ENCODE measurements at regions not wholly inside any gene's neighbourhood (a gene's known extent, or its start where the extent isn't known, plus 50 kb on each side); places are given as distances from the start of the nearest gene placed in this dataset.

DNA sequence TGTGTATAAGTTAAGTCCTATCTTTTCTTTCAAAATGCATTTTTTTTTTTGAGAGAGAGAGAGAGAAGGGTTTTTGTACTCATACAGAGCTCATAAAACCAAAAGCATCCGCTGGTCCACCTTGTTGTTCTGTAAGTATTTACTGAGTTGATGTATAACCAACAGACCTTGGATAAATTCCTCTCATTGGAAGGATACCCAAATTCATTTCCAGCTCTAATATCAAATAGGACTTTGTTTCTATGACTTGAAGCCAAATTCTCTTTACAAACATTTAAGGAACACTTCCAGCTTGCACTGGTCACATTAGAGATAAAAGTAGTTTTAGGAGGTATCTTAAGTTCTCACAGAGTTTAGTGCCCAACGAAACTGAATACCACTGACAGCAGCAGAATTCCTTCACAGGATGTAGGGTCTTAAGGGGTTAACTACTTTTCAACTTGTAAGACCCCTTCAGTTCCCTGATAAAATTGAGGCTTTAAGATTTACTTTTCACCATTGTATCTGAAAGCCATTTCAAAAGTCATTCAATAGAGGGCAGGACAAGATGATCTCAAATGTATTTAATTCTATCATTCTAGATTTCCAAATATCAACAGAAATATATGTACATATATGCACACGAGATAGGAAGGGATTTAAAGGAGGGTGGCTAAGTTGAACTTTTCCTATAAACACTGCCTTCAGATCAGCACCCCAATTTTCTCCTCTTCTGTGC lies 1398.5 kb upstream of the CELF4 start:
- DNase-seq, result no peak

DNA sequence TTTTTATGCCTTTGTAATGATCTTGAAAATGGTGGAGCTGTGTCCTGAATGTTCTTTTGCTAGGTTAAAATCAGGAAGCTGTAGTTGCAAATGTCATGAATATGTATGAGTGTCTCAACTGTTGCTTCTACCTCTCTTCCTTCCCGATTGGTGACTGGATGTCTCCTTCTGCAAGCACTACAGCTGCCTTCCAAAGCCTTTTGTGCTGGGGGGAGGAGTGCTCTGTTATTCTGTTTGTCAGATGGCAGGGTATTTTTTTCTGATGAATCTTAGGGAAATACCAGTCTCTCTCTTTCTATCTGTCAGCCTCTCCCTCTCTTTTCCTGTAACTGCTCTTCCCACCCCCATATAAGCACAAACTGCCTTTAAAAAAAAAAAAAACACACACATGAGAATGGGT lies 1396.3 kb upstream of the CELF4 start:
- DNase-seq, result no peak

DNA sequence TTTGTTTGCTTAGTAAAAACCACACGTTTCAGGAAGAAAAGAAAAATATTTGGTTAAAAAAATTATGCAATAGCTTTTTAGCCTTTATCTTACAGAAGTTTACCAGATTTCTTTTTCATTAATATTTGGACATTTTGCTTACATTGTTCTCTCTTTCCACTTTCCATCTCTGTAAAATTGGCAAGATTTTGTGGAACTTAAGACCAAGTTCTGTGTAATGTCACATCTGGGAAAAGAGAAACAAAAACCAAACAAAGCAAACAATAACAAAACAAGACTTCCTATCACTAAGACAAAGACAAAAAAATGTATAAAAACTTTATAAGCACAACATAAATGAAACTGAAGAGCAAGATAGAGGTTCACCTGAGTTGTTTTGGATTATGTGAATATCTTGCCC lies 1392.1 kb upstream of the CELF4 start:
- no peak for DNase-seq

DNA sequence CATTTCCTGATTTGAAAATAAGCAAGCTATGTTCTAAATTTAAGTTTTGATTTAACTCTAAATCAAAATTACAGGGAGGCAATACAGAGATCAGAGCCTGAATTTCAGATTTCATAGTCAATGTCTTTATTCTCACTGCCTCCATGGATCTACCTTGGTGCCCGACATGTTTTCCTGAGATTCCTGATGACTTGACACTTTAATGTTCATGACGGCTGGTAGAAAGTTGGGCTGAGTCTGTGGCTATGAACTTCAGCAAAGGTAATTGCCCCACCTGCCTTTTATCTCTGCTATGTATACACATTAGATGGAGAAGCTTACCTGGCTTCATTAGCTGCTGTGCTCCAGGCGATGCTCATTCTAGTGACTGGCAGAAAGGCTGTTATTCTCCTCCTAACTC lies 1390.5 kb upstream of the CELF4 start:
- DNase-seq, result no peak

DNA sequence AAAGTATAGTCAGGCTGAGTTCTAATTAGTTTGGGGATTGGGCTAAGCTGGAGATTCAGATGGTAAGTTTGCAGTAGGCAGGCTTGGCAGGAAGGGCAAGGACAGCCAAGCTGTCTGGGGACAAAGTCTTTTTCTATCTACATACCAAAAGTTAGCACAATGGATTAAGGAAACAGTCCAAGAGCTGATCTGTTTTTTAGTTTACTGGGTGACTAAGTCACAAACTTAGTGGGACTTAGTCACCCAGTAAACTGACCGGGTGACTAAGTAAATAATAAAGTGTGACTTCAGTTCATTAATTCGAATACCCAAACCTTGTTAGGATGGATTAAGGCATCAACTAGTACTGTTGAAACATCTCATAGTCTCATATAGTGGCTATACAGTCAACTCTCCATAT lies 1386.0 kb upstream of the CELF4 start:
- DNase-seq, result no peak

DNA sequence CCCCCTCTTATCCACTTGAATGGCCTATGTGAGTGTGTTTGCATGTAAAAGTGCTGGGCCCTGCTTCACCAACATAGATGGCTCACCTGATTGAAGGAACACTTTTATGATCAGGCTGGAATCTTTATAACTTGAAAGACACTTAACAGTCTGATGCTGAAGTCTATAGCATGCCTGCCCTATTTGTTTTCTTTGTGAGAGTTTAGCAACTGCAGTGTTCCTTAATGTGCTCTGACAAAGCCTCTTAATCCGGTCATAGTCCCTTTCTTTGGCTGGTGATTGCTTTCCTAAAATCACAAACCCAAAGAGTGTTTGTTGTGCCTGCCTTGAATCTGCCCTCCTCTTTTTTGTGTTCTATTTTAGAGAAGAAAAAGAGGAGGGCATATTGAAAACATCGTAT lies 1382.8 kb upstream of the CELF4 start:
- DNase-seq, result no peak

DNA sequence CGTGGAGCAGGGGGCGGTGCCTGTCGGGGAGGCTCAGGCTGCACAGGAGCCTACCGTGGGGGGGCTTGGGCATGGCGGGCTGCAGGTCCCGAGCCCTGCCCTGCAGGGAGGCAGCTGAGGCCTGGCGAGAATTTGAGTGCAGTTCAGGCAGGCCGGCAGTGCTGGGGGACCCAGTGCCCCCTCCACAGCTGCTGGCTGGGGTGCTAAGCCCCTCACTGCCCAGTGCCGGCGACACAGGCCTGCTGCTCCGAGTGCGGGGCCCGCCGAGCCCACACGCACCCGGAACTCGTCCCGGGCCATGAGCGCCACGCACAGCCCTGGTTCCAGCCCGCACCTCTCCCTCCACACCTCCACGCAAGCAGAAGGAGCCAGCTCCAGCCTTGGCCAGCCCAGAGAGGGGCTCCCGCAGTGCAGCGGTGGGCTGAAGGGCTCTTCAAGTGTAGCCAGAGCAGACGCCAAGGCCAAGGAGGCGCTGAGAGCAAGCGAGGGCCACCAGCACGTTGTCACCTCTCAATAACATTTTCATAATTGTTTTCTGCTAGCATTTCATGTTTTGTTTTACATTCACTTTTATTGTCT lies 1378.9 kb upstream of the CELF4 start:
- DNase-seq, result no peak

DNA sequence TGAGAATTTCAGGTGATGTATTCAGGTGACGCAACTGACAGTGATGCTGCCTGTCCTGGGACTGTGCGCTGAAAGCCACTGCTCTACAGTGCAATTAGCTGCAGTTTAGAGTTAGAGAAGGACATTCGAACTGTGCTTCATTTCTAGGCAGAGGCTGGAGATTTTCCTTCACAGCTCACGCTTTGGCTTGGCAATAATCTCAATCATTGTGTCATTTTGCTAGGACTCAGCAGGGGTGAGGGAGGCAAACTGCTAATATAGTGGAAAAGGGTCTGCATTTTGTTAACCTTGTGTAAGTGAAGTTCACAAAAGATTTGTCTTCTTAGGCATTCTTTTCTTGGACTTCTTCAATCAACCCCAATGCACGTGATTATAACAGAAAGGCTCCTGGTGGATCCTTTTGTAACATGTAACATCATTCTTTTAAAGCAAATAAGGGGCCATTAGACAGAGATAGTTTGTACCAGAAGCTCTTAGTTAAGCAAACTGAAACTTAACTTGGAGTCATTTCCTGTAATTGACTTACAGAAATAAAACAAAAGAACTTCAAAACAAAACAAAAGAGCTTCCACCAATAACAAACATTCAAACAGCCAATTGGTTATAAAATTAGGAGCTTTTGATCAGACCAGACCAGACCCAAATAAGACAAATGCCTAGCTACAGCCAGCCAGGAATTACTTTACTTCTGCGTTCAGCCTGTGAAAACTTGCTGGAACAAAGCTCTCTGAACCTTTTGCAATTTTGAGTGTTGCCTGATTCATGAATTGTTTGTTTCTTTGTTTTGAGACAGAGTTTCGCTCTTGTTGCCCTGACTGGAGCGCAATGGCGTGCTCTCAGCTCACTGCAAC lies 1376.3 kb upstream of the CELF4 start:
- no peak for DNase-seq

DNA sequence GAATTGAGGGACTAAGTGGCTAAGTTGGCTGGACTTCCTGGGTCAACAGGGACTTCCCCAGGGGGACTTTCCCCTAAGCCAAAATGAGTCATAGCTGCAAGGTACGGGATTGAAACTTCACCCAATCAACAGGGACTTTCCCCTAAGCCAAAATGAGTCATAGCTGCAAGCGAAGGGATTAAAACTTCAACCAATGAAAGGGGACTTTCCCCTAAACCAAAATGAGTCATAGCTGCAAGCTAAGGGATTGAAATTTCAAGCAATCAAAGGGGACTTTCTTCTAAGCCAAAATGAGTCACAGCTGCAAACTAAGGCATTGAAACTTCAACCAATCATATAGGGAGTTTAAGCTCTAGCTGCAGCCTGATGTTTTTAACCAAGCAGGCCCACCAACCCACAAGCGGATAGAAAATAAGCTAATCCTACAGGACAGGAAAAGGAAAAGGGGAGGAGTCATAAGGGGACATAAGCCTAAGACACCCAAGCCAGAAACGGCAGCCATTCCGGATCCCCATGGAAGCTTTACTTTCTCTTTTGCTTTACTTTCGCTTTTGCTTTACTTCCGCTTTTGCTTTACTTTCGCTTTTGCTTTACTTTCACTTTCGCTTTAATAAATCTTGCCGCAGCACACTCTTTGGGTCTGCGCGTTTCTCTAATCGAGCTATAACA lies 1375.4 kb upstream of the CELF4 start:
- no peak for DNase-seq

DNA sequence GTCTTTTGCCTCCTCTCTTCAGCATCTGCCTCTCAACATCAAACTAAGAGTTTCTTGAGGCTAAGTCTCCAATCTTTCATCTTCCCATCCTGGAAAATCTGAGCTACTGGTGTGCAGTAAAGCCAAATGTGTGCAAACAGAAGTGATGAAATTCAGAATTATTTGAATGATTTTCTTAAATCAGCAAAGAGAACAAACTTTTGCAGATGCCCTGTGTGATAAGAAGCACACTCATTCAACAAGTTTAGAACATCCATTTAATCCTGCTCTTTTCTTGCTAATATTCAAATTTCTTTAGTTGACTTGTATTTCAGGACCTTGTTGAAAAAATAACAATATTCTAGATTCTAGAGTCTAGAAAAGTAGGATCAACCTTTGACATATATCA lies 1374.9 kb upstream of the CELF4 start:
- DNase-seq, result no peak

DNA sequence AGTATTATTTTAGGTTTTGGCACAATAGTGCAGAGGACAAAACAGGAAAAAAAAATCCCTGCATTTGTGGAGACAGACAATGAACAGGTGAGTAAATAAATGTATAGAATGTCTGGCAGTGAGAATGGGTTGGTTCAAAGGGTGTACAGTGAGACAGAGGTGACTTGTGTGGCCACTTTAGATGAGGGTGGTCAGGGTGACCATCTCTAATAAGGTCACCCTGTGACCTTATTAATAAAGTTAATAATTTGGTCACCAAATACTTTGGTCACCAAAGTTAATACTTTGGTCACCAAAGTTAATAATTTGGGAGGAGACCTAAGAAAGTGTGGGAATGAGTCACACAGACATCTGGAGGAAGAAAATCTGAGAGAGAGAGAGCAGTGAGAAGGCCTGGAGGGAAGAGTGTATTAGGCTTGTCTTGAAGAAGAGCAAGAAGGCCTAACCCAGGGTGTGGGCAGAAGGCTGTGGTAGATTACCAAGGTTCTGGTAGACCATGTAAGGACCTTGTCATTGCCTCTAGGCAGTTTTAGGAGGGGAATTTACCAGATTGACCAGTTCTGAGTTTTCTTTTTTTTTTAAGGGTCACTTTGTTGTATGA lies 1368.4 kb upstream of the CELF4 start:
- DNase-seq, result no peak

DNA sequence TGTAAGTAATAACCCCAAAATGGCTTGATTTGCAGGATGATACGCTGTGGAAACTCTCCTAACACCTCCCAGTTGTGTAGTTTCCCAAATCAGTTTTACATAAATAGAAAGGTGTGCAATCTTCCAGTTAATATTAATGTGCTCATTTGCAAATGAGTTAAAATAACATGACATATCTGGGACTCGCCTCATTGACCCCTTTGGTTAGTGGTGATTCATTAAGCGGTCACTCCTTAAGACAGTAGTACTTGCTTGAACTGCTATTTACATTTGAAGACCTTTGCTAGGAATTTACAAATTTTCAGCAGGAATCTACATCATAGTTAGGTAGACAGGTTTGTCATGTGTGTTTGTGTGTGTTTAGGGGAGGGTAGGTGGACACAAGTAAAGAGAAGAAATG lies 1367.7 kb upstream of the CELF4 start:
- DNase-seq, result no peak

DNA sequence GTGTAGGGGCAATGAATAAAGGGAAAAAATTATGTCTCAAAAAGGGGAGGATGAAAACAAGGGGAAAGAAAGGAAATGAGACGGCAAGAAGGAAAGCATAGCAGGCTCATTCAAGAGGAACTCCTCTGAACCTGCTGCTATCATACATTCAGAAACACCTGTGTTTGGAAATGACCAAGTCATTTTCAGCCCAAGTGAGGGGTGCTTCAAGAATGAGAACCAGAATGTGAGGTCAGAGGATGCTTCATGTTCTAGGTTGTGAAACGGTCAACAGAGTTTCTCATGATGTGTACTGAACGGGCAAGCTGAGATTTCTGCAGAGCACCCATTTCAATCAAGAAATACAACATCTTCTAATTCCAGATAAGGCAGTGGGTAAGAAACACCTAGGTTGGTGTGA lies 1367.2 kb upstream of the CELF4 start:
- DNase-seq, result no peak

DNA sequence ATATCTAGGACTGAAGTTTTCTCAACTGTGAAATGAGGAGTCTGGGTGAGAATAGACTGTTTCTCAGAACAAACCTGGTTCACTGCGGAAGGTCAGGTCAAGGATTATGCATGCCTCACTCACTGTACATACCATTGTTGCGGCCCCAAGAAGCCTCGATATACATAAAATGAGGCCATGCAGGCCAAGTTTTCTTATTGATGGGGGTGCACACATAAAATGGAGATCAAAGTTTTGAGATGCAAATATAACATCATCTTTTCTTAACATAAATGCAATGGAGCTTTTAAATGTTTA lies 1366.1 kb upstream of the CELF4 start:
- DNase-seq, result no peak

DNA sequence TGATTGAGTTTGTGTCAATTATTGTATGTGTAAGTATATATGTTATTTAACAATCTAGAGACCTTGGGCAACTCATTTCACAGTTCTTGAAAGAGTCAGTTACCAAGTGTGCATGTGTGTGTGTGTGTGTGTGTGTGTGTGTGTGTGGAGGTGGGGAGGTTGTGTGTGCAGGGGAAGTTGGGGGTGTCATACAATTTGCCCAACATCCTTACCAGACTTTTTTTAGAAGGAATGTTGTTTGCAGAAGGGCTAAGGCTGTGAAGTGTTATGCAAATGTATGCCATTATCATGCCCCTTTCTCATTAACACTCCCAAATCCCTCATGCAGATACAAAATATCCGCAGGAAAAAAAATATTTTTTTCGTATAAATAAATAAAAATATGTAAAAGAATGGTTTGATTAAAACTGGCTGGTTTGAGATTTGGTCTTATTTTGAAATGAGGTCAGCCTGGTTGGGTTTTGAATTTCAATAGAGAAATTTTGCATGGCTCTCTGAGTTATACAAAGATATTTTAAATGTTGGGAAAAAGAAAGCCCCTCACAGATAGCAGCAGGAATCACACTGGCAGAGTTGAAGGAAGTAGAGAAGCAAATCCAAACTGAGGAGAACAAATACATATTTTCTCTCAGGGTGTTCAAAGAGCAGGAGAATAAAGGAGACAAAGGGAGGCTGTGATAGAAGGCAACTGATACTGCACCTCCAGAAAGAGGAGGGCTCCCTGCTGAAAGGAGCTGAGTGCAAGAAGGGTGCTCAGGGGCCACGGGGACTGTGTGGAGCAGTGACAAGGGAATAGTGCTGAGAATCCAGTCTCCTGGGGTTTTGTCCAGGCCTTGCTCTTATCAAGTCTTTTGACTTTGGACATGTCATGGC lies 1365.5 kb upstream of the CELF4 start:
- DNase-seq, result no peak

DNA sequence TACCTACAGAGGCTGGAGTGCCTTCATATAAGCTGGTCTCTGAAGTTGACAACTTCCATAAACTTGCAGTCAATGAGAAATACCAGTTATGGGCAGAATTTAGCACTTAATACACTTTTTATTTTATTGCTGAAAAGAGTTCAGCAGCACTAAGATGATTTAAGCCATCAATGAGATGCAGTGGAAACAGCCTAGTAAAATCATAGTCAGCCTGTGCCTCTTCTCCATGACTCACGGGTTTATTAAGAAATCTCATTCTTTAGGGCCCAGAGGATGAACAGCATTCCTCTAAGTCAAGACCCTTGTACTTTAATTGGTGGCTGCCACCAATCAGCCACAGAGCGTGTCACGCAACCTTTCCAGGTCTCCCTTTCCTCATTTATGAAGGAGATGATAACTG lies 1357.9 kb upstream of the CELF4 start:
- DNase-seq, result no peak

DNA sequence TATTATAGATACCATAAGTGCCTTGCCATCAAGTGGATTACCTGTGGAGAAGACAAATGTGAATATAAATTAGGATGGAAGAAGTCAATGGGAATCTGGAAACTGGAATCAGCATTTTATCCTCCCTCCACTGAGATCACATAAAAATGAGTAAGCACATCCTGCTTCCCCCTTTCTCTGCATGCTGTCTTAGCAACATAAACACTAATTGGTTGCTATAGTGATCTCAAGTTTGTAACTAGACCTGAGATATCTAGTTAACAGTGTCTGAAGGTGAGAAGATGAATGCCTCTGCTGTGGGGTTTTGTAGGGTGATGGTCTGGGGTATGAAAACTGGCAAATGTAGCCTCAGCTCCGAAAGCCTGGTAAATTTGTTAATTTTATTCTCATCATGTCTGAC lies 1357.5 kb upstream of the CELF4 start:
- DNase-seq, result no peak

DNA sequence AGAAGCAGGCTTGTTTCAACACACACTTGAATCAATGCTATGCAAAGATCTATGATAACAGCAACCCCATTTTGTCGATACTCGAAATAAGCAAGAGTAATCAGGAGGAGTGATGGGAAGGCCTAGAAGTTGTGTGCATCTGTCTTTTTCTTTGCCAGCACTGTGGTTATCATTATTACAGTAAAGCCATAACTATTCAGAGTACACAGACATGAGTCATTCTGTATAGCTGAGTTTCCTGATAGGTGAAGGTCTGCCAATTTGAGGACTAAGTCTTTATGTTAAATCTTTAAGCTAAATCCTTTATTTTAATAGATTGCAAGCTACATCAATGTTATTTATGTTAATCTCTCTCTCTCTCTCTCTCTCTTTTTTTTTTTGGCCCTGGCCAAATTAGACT lies 1344.4 kb upstream of the CELF4 start:
- DNase-seq, result no peak

DNA sequence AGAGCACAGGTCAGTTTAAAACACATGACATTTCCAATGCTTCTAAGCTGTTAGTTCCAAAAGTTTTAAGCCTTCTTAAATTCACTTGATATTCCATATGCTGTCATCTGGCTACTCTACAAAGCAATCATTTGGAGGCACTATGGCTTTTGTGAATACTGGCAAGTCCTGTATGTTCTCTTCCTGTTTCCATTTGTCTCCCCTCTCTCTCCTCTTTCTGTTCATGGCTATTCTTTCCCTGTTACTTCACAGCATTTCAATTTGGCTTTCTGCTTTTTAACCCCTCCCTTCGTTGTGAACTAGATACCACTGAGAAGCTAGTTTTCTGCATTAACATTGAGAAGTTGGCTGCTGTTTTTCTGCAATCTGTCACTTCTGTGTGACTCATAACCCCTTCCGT lies 1337.2 kb upstream of the CELF4 start:
- DNase-seq, result no peak

DNA sequence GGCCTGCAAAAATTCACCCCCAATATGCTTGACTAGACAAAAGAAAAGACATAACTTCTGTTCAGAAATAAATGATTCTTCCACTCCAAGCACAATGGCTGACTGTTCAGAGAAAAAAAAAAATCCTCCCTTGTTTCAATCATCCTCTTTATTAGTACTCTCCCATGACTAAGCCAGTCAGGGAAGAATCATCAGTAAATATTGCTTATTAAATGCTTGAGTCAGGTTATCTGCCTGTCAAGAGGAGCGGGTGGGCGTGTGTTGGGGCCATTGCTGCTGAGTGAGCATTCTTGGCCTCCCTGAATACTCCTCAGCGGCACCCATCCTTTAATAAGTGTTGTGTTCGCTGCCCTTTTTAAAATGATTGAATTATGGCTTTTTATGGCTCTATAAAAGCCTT lies 1334.8 kb upstream of the CELF4 start:
- no peak for DNase-seq

DNA sequence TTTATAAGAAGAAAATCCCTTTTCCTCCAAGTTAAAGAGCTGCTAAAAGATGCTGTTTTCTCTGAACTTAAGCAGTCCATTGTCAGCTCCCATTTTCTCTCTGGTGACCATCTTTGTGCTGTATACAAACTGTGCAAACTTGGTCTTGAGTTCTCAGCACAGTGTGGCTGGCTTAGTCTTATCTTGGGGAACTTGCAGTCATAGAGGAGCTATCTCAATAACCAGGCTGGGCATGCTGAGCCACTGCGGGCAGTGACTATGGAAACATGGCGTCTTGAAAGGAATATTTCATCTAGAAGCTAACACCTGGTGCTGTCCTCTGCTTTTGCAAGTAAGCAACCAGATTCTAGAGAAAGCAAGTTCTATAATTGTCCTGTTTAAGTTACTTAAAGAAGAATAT lies 1334.4 kb upstream of the CELF4 start:
- no peak for DNase-seq

DNA sequence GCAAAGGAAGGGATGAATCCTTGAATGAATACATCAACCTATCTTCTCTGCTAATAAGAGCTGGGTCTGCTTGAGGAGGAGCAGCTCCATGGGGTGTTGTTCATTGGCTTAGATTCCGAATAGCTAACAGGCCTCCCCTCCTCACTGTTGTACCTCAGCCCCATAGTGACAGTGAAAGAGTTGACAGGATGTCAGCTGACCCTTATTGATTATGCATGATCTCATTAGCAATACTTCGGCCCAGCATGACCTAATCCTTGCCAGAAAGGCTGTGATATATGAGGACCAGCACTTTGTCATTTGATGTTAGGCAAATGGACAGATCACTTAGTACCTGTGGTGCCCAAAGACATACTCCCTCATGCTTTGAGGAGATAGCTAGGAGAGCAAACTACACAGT lies 1333.7 kb upstream of the CELF4 start:
- DNase-seq, result no peak

DNA sequence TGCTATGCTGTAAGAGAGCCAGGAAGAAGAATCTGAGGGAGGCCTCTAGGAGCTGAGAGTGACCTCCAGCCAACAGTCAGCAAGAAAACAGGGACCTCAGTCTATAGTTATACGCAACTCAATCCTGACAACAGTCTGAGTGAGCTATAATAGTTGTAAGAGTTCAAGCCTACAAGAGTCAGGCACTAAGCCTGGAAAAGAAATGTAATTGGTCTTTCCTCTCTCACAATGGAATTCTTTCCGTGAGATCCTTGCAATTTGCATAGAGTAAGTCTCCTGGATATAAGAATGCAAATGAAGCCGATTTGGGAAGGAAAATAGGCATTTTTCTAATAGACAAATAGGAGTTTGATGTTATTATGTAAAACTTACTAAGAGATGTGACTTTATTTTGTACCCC lies 1332.6 kb upstream of the CELF4 start:
- DNase-seq, result no peak
